Tibial artery (tissue), 4 donors: ENCODE measurements at regions not wholly inside any gene's neighbourhood (a gene's known extent, or its start where the extent isn't known, plus 50 kb on each side); places are given as distances from the start of the nearest gene placed in this dataset.

Experiments used
- DNase-seq, 2 donors: peaks; one replicate each; pipeline ENCODE4 v3.0.0-alpha.2; 2019
- H3K27ac ChIP-seq, 2 donors: fragments of 200-600 bp; sonication (generic) in 1 of 2; 1 replicate in 1 of 2; 2 replicates in 1 of 2; pipeline ENCODE4 v1.5.1; 2018 to 2019; ENCODE audit warnings: mild to moderate bottlenecking in 1 of 2
- H3K27me3 ChIP-seq, 2 donors: fragments of 200-600 bp; sonication (generic) in 1 of 2; one replicate each; pipeline versions ENCODE4 v1.5.1 to v1.6.0; 2016 to 2019
- H3K36me3 ChIP-seq, 3 donors: fragments of 200-600 bp; sonication (generic) in 2 of 3; one replicate each; pipeline ENCODE4 v1.5.1; 2016 to 2019; ENCODE audit warnings: mild to moderate bottlenecking in 2 of 3
- H3K4me1 ChIP-seq, 4 donors: fragments of 200-600 bp; sonication (generic) in 2 of 4; 1 replicate in 3 of 4; 2 replicates in 1 of 4; pipeline ENCODE4 v1.5.1; 2016 to 2019
- H3K4me3 ChIP-seq, 2 donors: fragments of 200-600 bp; sonication (generic) in 1 of 2; 1 replicate in 1 of 2; 2 replicates in 1 of 2; pipeline ENCODE4 v1.5.1; 2018 to 2019; ENCODE audit warnings: mild to moderate bottlenecking in 2 of 2
- H3K9me3 ChIP-seq, 3 donors: fragments of 200-600 bp; sonication (generic) in 1 of 3; one replicate each; pipeline ENCODE4 v1.5.1; 2016 to 2019
- intact Hi-C: fragments of 100-400 bp; cut with DNase I; formaldehyde crosslinking; loops from one replicate; pipeline ENCODE4 v1.15.0; 2023; ENCODE audit warnings: low total_unique reads
- TF ChIP-seq, protein P1 (sequence below), 2 experiments: fragments of 200-600 bp in 1 of 2; fragments of 450-650 bp in 1 of 2; IDR thresholded peaks; one replicate each; pipeline ENCODE4 v1.5.1; 2017 to 2019; ENCODE audit warnings: antibody characterized with exemption in 2 of 2, mild to moderate bottlenecking in 1 of 2, moderate library complexity in 1 of 2

DNA sequence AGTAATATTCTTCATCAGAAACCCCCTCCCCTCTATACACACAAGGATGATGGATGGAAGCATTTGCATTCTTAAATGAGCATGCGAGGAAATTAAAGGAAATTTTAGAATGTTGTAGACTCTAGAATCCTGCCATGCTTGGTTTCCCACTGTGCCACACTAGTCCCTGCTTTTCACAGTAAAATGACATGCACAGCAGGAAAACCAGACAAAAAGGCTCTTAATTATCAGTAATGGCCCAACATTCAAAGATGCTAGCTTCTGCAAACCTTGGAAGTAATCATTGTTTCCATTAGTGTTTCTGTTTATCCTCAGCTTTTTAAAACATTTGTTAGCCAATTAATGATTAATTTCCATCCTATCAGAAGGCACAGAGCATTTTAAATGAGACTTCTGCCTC lies 255.8 kb downstream of the SLCO4C1 start:
- intact Hi-C loops = no loop called here
- Histone ChIP-seq H3K36me3 (no peaks in the 10 kb centered on the region), H3K4me1 (no peaks in the 10 kb centered on the region), H3K4me3 (no peak overlapping the region), H3K27ac (no peak overlapping the region), H3K27me3 (no peaks in the 10 kb centered on the region), H3K9me3 (no peaks in the 10 kb centered on the region)
- no peak for DNase-seq
- TF ChIP-seq, protein P1, sequence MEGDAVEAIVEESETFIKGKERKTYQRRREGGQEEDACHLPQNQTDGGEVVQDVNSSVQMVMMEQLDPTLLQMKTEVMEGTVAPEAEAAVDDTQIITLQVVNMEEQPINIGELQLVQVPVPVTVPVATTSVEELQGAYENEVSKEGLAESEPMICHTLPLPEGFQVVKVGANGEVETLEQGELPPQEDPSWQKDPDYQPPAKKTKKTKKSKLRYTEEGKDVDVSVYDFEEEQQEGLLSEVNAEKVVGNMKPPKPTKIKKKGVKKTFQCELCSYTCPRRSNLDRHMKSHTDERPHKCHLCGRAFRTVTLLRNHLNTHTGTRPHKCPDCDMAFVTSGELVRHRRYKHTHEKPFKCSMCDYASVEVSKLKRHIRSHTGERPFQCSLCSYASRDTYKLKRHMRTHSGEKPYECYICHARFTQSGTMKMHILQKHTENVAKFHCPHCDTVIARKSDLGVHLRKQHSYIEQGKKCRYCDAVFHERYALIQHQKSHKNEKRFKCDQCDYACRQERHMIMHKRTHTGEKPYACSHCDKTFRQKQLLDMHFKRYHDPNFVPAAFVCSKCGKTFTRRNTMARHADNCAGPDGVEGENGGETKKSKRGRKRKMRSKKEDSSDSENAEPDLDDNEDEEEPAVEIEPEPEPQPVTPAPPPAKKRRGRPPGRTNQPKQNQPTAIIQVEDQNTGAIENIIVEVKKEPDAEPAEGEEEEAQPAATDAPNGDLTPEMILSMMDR (IDR thresholded peaks at IDR 0.05) = no peak

DNA sequence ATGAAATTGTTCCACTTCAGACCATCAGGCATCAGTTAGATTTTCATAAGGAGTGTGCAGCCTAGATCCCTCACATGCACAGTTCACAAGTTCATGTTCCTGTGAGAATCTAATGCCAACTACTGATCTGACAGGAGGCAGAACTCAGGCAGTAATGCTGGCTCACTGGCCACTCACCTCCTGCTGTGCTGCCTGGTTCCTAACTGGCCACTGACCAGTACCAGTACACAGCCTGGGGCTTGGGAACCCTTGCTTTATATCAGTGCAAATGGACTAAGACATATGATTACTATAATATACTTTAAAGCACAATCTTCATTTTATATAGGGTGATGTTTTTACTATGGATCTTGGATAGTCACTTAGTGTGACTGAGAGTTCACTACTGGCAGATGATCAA lies 259.2 kb downstream of the SLCO4C1 start:
- H3K27ac ChIP-seq = no peak overlapping the region
- H3K9me3 ChIP-seq = no peaks in the 10 kb centered on the region
- H3K4me1 ChIP-seq = no peaks in the 10 kb centered on the region
- TF ChIP-seq, protein P1 (IDR thresholded peaks at IDR 0.05) = no peak
- no peaks in the 10 kb centered on the region for H3K27me3 ChIP-seq
- intact Hi-C loops = no loop called here
- no peak overlapping the region for H3K4me3 ChIP-seq
- no peaks in the 10 kb centered on the region for H3K36me3 ChIP-seq
- DNase-seq = no peak

GRCh38 chr5:102031711-102032110 lies 264.4 kb downstream of the SLCO4C1 start:
- H3K36me3 ChIP-seq = no peaks in the 10 kb centered on the region
- no peaks in the 10 kb centered on the region for H3K9me3 ChIP-seq
- H3K27ac ChIP-seq = no peak overlapping the region
- no peak for DNase-seq
- no peak overlapping the region for H3K4me3 ChIP-seq
- intact Hi-C loops = no loop called here
- TF ChIP-seq, protein P1 (IDR thresholded peaks at IDR 0.05) = no peak
- no peaks in the 10 kb centered on the region for H3K27me3 ChIP-seq
- no peaks in the 10 kb centered on the region for H3K4me1 ChIP-seq

DNA sequence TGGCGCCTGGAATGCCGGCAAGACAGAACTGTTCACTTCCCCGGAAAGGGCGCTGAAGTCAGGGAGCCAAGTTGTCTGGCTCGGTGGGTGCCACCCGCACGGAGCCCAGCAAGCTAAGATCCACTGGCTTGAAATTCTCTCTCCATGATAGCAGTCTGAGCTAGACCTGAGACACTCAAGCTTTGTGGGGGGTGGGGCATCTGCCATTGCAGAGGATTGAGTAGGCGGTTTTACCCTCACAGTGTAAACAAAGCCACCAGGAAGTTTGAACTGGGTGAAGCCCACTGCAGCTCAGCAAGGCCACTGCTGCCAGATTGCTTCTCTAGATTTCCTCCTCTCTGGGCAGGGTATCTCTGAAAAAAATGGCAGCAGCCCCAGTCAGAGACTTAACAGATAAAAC lies 277.4 kb downstream of the SLCO4C1 start:
- Histone ChIP-seq H3K27me3 (no peaks in the 10 kb centered on the region), H3K9me3 (no peaks in the 10 kb centered on the region), H3K27ac (no peak overlapping the region), H3K36me3 (no peaks in the 10 kb centered on the region), H3K4me3 (no peak overlapping the region), H3K4me1 (no peaks in the 10 kb centered on the region)
- no peak for DNase-seq
- TF ChIP-seq, protein P1 (IDR thresholded peaks at IDR 0.05) = no peak
- intact Hi-C loops = no loop called here

DNA sequence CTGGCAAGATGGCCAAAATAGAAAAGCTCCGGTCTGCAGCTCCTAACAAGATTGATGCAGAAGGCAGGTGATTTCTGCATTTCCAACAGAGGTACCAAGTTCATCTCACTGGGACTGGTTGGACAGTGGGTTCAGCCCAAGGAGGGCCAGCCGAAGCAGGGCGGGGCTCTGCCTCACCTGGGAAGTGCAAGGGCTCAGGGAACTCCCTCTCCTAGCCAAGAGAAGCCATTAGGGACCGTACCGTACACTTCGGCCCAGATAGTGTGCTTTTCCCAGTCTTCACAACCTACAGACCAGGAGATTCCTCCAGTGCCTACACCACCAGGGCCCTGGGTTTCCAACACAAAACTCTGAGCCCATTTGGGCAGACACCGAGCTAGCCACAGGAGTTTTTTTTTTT lies 277.8 kb downstream of the SLCO4C1 start:
- intact Hi-C loops = no loop called here
- no peak for DNase-seq
- Histone ChIP-seq H3K27me3 (no peaks in the 10 kb centered on the region), H3K27ac (no peak overlapping the region), H3K9me3 (no peaks in the 10 kb centered on the region), H3K36me3 (no peaks in the 10 kb centered on the region), H3K4me1 (no peaks in the 10 kb centered on the region), H3K4me3 (no peak overlapping the region)
- TF ChIP-seq, protein P1 (IDR thresholded peaks at IDR 0.05) = no peak

DNA sequence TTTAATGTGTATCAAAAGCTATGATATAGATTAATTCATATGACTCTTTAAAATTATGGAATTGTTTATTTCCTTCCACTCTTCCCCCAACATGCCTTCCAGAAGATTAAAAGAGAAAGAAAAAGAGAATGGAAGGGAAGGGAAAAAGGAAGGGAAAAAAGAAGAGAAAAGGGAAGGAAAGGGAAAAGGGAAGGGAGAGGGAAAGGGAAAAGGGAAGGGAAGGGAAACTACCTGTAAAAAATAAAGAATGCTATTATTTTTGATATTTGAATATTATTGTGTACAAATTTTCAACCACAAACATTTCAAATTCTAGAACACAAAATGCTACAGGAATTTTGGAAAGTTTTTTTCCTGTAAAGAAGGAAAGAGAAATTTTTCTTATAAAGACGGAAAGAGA lies 281.7 kb downstream of the SLCO4C1 start:
- intact Hi-C loops = no loop called here
- H3K4me1 ChIP-seq = no peaks in the 10 kb centered on the region
- no peak for DNase-seq
- TF ChIP-seq, protein P1 (IDR thresholded peaks at IDR 0.05) = no peak
- H3K9me3 ChIP-seq = no peaks in the 10 kb centered on the region
- H3K27me3 ChIP-seq = no peaks in the 10 kb centered on the region
- H3K4me3 ChIP-seq = no peak overlapping the region
- H3K36me3 ChIP-seq = no peaks in the 10 kb centered on the region
- H3K27ac ChIP-seq = no peak overlapping the region
